ENCODE measurements at regions not wholly inside any gene's neighbourhood (a gene's known extent, or its start where the extent isn't known, plus 50 kb on each side); places are given as distances from the start of the nearest gene placed in this dataset.
"Not testable (repeated sequence)": the region's sequence is repeated elsewhere in the genome, so short reads cannot be mapped to it uniquely, and the experiment has no call there.

- DNase-seq, result not testable (repeated sequence)
These were observed 328.3 kb upstream of the DPP6 start for GRCh38 chr7:153723892-153724291.

GRCh38 chr7:153731504-153731903 is 320.7 kb upstream of the DPP6 start:
- DNase-seq, result not testable (repeated sequence)

- DNase-seq, result not testable (repeated sequence)
These were observed 308.8 kb upstream of the DPP6 start for GRCh38 chr7:153743434-153743833.

DNA sequence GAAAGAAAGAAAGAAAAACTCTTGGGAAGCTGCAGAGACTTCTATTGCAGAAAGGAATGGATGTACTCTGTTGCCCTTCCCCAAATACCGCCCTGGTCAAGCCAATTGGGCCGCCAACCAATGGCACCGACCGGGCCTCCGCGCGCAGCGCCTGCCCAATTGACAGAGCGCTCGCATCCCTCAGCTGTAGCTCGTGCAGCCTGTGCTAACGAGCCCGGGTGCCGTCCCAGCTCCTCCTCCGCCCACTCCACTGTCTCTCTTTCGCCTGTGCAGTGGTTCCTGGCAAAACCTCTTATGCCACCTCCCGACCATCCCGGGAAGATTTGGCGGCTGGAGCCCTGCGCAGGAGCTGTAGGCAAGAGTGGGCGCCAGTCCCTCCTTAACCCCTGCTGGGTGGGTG is 304.2 kb upstream of the DPP6 start:
- not testable (repeated sequence) for DNase-seq

- DNase-seq, result not testable (repeated sequence)
These were observed 303.3 kb upstream of the DPP6 start for GRCh38 chr7:153748885-153749284.

DNA sequence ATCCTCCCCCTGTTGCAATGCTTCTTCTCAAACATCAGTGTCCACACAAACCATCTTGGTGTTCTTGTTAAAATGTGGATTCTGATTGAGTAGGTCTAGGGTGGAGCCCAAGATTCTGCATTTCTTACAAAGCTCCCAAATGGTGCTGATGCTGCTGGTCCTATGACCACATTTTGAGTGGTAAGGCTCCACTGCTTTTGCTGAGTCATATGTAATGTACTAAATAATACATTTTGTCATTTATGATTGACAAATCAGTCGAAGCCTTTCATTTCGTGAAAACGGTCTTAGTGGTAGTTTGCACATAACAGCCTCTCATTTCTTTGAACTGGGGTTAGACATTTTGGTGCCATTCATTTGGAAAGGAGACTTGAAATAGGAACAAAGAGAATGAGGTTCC is 286.3 kb upstream of the DPP6 start:
- not testable (repeated sequence) for DNase-seq

DNA sequence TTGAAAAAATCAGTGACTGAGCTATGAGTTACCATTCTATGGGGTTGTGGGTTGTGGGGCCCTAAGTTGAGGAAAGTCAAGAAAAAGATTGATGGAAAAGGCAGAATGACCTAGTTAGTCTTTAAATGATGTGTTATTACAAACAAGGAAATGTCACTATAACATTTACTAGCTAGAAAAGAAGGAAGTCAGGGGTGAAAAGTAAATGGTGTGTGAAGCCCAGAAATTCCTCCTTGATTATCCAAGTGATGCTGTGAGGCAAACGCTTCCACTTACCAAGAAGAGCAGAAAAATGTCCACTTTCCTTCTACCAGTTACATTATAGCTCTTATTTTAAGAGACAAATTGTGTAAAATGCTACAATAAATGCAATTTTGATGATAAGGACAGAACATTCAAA is 285.3 kb upstream of the DPP6 start:
- not testable (repeated sequence) for DNase-seq

GRCh38 chr7:153772966-153773365 is 279.2 kb upstream of the DPP6 start:
- no peak for DNase-seq

DNA sequence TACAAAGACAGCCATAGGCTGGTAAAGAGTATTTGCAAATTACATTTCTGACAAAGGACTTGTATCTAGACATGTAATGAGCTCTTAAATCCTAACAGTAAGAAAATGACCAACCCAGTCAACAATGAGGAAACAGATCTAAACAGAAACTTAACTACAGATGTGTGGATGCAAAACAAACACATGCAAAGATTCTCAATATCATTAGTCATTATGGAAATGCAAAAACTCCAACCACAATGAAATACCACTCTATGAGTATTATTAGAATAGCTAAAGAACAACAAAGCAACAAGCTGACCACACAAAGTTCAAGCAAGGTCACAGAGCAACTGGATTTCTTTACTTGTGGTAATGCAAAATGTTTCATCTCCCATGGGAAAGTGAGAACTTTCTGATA is 275.3 kb upstream of the DPP6 start:
- DNase-seq, result not testable (repeated sequence)

- not testable (repeated sequence) for DNase-seq
These were observed 254.8 kb upstream of the DPP6 start for GRCh38 chr7:153797363-153797762.

DNA sequence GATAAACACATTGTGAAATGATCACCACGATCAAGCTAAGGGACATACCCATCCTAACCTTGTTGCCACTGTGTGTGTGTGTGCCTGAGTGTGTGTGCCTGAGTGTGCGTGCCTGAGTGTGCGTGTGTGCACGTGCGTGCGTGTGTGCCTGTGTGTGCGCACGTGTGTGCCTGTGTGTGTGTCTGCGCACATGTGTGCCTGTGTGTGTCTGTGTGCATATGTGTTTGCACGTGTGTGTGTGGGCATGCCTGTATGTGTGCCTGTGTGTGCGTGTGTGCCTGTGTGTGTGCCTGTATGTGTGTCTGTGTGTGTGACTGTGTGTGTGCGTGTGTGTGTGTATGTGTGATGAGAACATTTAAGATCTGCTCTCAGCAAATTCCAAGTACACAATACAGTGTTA is 244.1 kb upstream of the DPP6 start:
- no peak for DNase-seq

DNA sequence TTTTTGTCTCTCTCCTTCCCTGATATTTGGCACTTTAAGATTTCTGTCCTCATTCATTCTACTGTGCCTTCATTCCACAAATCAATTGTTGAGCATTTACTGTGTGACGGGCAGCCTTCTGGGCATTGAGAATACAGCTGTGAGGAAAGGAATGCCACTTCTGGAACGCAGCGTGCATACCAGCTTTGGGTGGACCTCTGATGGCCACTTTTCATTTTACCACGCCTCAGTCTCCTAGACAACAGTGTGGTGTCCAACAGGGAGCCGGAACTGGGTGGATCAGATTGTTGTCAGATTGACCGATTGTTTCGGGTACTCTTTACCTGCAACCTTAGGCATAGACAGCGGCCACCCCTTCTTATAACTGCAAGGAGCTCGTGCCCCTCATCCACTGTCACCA is 222.7 kb upstream of the DPP6 start:
- no peak for DNase-seq

GRCh38 chr7:153832160-153832559 is 220.0 kb upstream of the DPP6 start:
- no peak for DNase-seq

- DNase-seq, result peak; percentile 27
These were observed 217.1 kb upstream of the DPP6 start for GRCh38 chr7:153835103-153835502.

GRCh38 chr7:153835712-153836265 is 216.4 kb upstream of the DPP6 start:
- DNase-seq, result no peak

DNA sequence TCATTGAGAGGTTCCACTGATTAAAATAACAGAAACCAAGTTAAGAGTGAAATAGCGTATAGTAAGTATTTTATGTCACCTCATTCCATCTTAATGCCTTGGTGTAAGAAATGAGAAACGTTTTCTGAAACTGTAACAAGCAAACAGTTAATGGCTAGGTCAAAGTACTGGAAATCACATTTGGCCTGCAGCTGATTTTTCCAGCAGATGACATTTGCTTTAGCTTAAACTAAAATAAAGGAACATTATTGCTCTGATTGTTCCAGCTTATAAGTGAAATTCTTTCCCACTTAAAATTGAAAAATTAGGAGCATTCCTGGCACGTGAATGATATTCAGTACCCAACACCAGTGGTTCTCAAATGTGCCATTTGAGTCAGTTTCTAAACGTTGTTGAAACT is 213.6 kb upstream of the DPP6 start:
- DNase-seq, result no peak

GRCh38 chr7:153840861-153841260 is 211.3 kb upstream of the DPP6 start:
- DNase-seq, result no peak

DNA sequence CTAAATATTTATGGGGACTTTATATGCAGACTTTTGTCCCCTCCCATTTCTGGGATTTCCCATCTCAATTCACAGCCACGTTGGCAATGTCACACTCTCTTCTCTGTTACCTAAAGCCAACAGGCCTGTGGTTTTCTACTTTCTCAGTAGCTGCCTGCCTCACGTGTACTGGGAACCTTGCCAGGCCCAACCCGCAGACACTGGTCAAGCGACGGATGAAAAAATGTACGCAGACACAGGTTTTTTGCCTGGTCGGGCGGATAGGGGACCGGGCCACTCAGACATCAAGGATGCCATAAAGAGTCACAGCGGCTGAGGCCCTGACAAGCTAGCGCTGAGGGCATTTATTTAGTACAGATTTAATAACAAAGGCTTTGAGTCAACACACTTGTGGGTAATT is 204.4 kb upstream of the DPP6 start:
- DNase-seq, result no peak

DNA sequence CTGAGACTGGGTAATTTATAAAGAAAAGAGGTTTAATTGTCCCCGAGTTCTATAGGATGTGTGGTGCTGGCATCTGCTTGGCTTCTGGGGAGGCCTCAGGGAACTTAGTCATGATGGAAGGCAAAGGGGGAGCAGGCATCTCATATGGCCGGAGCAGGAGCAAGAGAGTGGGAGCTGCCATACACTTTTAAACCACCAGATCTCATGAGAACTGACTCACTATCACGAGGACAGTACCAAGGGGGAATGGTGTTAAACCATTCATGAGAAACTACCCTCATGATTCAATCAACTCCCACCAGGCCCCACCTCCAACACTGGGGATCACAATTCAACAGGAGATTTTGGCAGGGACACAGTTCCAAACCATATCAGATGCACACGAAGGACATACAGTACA is 199.9 kb upstream of the DPP6 start:
- DNase-seq, result no peak

DNA sequence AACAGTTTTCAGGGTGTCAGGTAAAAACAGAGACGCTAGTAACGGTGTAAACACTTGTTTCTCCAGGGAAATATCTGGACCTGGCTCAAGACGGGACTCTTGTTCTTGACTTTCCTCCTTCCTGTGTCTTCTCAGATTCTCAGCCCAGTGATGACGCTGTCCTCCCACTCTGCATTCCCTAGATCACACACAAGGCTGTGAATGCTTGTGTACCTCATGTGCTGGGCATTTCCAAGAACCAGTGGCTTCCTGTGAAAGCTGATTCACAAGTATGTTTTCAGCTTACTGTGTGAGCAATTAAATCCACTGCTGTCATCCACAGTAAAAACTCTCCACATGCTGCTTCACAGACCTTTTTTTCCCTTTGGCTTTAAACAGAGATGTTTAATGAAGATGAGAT is 193.8 kb upstream of the DPP6 start:
- no peak for DNase-seq

- DNase-seq, result no peak
These were observed 193.0 kb upstream of the DPP6 start for GRCh38 chr7:153859239-153859638.

DNA sequence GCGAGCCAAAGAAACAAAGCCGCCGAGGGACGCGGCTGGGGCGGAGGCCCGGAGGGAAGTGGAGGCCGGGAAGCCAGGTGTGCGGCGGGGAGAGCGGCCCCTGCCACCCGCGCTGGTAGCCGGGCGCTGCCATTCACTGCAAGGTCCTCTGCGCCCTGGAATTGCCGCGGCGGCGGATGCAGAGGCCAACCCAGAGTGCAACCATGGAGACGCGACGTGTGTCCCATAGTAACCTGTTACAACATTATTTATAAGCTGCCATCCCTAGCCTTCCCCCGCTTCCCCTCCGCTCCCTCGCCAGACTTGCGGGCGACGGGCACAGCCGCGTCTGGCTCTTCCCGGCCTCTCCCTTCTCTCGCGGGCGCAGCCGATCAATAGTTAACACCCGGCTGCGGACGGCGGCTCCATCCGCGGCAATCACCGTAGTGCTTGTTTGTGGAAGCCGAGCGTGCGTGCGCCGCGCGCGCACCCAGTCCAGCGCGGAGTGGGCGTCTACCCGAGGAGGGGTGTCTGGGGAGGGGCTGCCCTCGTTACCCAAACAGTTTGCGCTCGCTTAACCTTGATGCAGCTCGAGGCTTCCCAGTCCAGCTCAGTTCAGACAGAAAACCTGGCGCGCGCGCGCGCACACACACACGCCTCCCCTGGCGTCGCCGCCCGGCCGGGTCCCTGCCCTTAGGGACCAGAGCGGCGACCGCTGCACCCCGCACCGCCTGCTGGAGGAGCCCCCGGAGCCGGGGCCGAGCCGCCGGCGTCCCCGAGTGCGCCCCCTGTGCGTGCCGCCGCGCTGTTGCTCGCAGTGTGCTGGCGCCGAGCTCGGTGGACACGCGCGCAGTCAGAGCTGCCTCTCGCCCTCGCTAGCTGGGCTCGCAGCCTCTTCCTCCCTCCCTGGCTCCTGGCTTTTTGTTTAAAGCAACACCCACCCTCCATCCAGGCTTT is 165.4 kb upstream of the DPP6 start:
- DNase-seq, result peak; percentile 76

- peak; percentile 20 for DNase-seq
These were observed 164.2 kb upstream of the DPP6 start for GRCh38 chr7:153887749-153888569.

GRCh38 chr7:153891990-153892389 is 160.2 kb upstream of the DPP6 start:
- DNase-seq, result no peak

Measured in NCI-H1092 (cell line).